Psoas muscle (tissue), 7 donors: ENCODE measurements at regions not wholly inside any gene's neighbourhood (a gene's known extent, or its start where the extent isn't known, plus 50 kb on each side); places are given as distances from the start of the nearest gene placed in this dataset.
A peak's percentile ranks its signal among the peaks of the same experiment; 100 is the strongest.

Source experiments
- ATAC-seq, 4 donors: fragments of 200-7000 bp; cut with Tn5 transposase; one replicate each; pipeline ENCODE4 v1.9.1; 2020; ENCODE audit warnings: moderate library complexity in 3 of 4, mild to moderate bottlenecking in 2 of 4
- DNase-seq, 2 donors: peaks; one replicate each; pipeline ENCODE4 v3.0.0-alpha.2; 2020
- H3K27ac ChIP-seq: fragments of 200-600 bp; one replicate; pipeline ENCODE4 v1.8.0; 2022
- H3K27me3 ChIP-seq, 3 donors: fragments of 200-600 bp in 1 of 3; one replicate each; pipeline versions ENCODE4 v1.6.1 to v1.8.0; 2013 to 2022; ENCODE audit warnings: low read length in 2 of 3, mild to moderate bottlenecking in 2 of 3, moderate library complexity in 1 of 3; ENCODE audit not compliant: insufficient read depth in 3 of 3
- H3K36me3 ChIP-seq, 2 donors: fragments of 200-600 bp in 1 of 2; one replicate each; pipeline versions ENCODE4 v1.6.1 to v1.8.0; 2013 to 2022; ENCODE audit warnings: low read depth in 1 of 2, mild to moderate bottlenecking in 1 of 2, moderate library complexity in 1 of 2; ENCODE audit not compliant: insufficient read depth in 1 of 2
- H3K4me1 ChIP-seq: fragments of 200-600 bp; one replicate; pipeline ENCODE4 v1.8.0; 2022
- H3K4me3 ChIP-seq: fragments of 200-600 bp; one replicate; pipeline ENCODE4 v1.8.0; 2022; ENCODE audit warnings: mild to moderate bottlenecking
- H3K9me3 ChIP-seq: fragments of 200-600 bp; one replicate; pipeline ENCODE4 v1.8.0; 2022
- CTCF ChIP-seq: fragments of 200-600 bp; IDR thresholded peaks from one replicate; pipeline ENCODE4 v1.8.0; 2022; ENCODE audit warnings: antibody characterized with exemption
- WGBS, 3 donors: extraction: QIAGEN DNeasy Blood & Tissue Kit; methylation state at CpG; one replicate each; pipeline versions ENCODE4 v1.1.6 to v1.1.7; 2013; 5-methylcytosine and 5-hydroxymethylcytosine counted together
- intact Hi-C, 2 donors: fragments of 100-400 bp; cut with DNase I; formaldehyde crosslinking; loops; one replicate each; pipeline versions ENCODE4 v1.11.0 to v1.14.2; 2022
- donor health status: healthy with polysubstance abuse.
- donor health status: DM: no; HTN: no; CAD: no; lungs with moderate emphysema.
- donor health status: Bipolar disorder and iron deficiency.
- donor health status: healthy.
- donor health status: DM: yes; HTN: yes; CAD: no.
- donor health status: DM: no; HTN: no; CAD: no.
- donor health status: DM: yes; HTN: yes; CAD: no.

GRCh38 chr3:124671106-124671505 lies 59.1 kb upstream of the UMPS start:
- intact Hi-C loops, result no loop called here
- WGBS, 3 donors, result 80 to 93% (median 82%) methylated on average over 5 of the region's 5 CpGs
- TF ChIP-seq CTCF, result no peak
- H3K36me3 ChIP-seq, result peaks cover 8 to 88% of the 10 kb centered on the region in 2 donors
- no peaks in the 10 kb centered on the region for H3K27me3 ChIP-seq
- H3K27ac ChIP-seq, result no peak overlapping the region
- no peaks in the 10 kb centered on the region for H3K9me3 ChIP-seq
- no peak overlapping the region for H3K4me3 ChIP-seq
- DNase-seq (no peak), ATAC-seq (no peak)
- H3K4me1 ChIP-seq, result peaks cover 2% of the 10 kb centered on the region

- DNase-seq (no peak), ATAC-seq (no peak)
- Histone ChIP-seq H3K27ac (no peak overlapping the region), H3K27me3 (no peaks in the 10 kb centered on the region), H3K9me3 (no peaks in the 10 kb centered on the region), H3K4me3 (no peak overlapping the region), H3K4me1 (peaks cover 6% of the 10 kb centered on the region), H3K36me3 (peaks cover 3 to 79% of the 10 kb centered on the region in 2 donors)
- no peak for TF ChIP-seq CTCF
- intact Hi-C loops, result no loop called here
- 88 to 91% (median 89%) methylated on average over 13 of the region's 13 CpGs for WGBS, 3 donors
These were observed 55.9 kb upstream of the UMPS start for GRCh38 chr3:124674336-124674735.

- peak; percentile 81 to 95 (median 90) for ATAC-seq
These were observed 54.0 kb upstream of the UMPS start for GRCh38 chr3:124676236-124676635.

GRCh38 chr3:124679048-124679638 lies 51.1 kb upstream of the UMPS start:
- ATAC-seq (no peak), DNase-seq (no peak)
- H3K4me1 ChIP-seq, result peaks cover 6% of the 10 kb centered on the region
- peaks cover 5 to 45% of the 10 kb centered on the region in 2 donors for H3K36me3 ChIP-seq
- no peaks in the 10 kb centered on the region for H3K27me3 ChIP-seq
- H3K9me3 ChIP-seq, result no peaks in the 10 kb centered on the region
- no peak overlapping the region for H3K4me3 ChIP-seq
- intact Hi-C loops, result no loop called here
- no peak overlapping the region for H3K27ac ChIP-seq
- 78 to 89% (median 85%) methylated on average over 5 of the region's 5 CpGs for WGBS, 3 donors
- no peak for TF ChIP-seq CTCF

More at GRCh38 chr3:124676236-124676635, 54.0 kb upstream of the UMPS start:
- Histone ChIP-seq H3K9me3 (no peaks in the 10 kb centered on the region), H3K27me3 (no peaks in the 10 kb centered on the region), H3K4me1 (peaks cover 6% of the 10 kb centered on the region), H3K36me3 (peaks cover 3 to 73% of the 10 kb centered on the region in 2 donors), H3K27ac (peak overlapping the region; percentile 69), H3K4me3 (no peak overlapping the region)
- no peak for TF ChIP-seq CTCF
- peak in 1 of 2 donors; percentile 50 for DNase-seq
- intact Hi-C loops, result no loop called here
- 51 to 68% (median 56%) methylated on average over 3 of the region's 3 CpGs for WGBS, 3 donors
